ENCODE measurements at regions not wholly inside any gene's neighbourhood (a gene's known extent, or its start where the extent isn't known, plus 50 kb on each side); places are given as distances from the start of the nearest gene placed in this dataset.

GRCh38 chr16:35745821-35746248, 2286.4 kb downstream of the TP53TG3F start:
- Histone ChIP-seq H3K27me3 (ENCODE audit: insufficient read depth, poor library complexity, severe bottlenecking) (no peaks in the 10 kb centered on the region), H3K4me3 (replicated peaks; ENCODE audit: insufficient read depth, low read length) (no peak overlapping the region), H3K27ac (replicated peaks) (no peak overlapping the region)
- DNase-seq (ENCODE audit: low read depth in 1 of 2, low spot score in 1 of 2): no peak
- TF ChIP-seq POLR2AphosphoS5 (IDR thresholded peaks at IDR 0.05; ENCODE audit: low read depth) (no peak), REST (IDR thresholded peaks at IDR 0.05; ENCODE audit: insufficient replicate concordance, low read depth) (no peak), GABPA (IDR thresholded peaks at IDR 0.05; ENCODE audit: low read depth) (no peak), SPI1 (IDR thresholded peaks at IDR 0.05; ENCODE audit: borderline replicate concordance, low read depth) (no peak), CTCF (IDR thresholded peaks at IDR 0.05; ENCODE audit: insufficient read depth, low read length) (no peak)

- no peak for TF ChIP-seq CTCF (IDR thresholded peaks at IDR 0.05; ENCODE audit: insufficient read depth, low read length)
- no peak for TF ChIP-seq REST (IDR thresholded peaks at IDR 0.05; ENCODE audit: insufficient replicate concordance, low read depth)
- no peak for TF ChIP-seq POLR2AphosphoS5 (IDR thresholded peaks at IDR 0.05; ENCODE audit: low read depth)
- H3K27ac ChIP-seq (replicated peaks): no peak overlapping the region
- no peak for DNase-seq (ENCODE audit: low read depth in 1 of 2, low spot score in 1 of 2)
- H3K27me3 ChIP-seq (ENCODE audit: insufficient read depth, poor library complexity, severe bottlenecking): no peaks in the 10 kb centered on the region
- no peak overlapping the region for H3K4me3 ChIP-seq (replicated peaks; ENCODE audit: insufficient read depth, low read length)
These were observed 2287.0 kb downstream of the TP53TG3F start for GRCh38 chr16:35746281-35746962.

GRCh38 chr16:35746963-35747657, 2287.7 kb downstream of the TP53TG3F start:
- Histone ChIP-seq H3K27ac (replicated peaks) (no peak overlapping the region), H3K4me3 (replicated peaks; ENCODE audit: insufficient read depth, low read length) (no peak overlapping the region), H3K27me3 (ENCODE audit: insufficient read depth, poor library complexity, severe bottlenecking) (no peaks in the 10 kb centered on the region)
- TF ChIP-seq SPI1 (IDR thresholded peaks at IDR 0.05; ENCODE audit: borderline replicate concordance, low read depth) (no peak), REST (IDR thresholded peaks at IDR 0.05; ENCODE audit: insufficient replicate concordance, low read depth) (no peak), POLR2AphosphoS5 (IDR thresholded peaks at IDR 0.05; ENCODE audit: low read depth) (no peak), CTCF (IDR thresholded peaks at IDR 0.05; ENCODE audit: insufficient read depth, low read length) (no peak), GABPA (IDR thresholded peaks at IDR 0.05; ENCODE audit: low read depth) (no peak)
- no peak for DNase-seq (ENCODE audit: low read depth in 1 of 2, low spot score in 1 of 2)
